NCI-H226 (cell line): ENCODE measurements at regions not wholly inside any gene's neighbourhood (a gene's known extent, or its start where the extent isn't known, plus 50 kb on each side); places are given as distances from the start of the nearest gene placed in this dataset.

Source experiments
- DNase-seq: peaks from one replicate; pipeline ENCODE4 v3.0.0-alpha.2; 2015

GRCh38 chr13:67867206-67867605 is 637.1 kb upstream of the PCDH9 start:
- no peak for DNase-seq

GRCh38 chr13:67860315-67860714 is 630.2 kb upstream of the PCDH9 start:
- DNase-seq, result no peak

- DNase-seq, result no peak
Observed at GRCh38 chr13:67859904-67860303, 629.8 kb upstream of the PCDH9 start.

DNA sequence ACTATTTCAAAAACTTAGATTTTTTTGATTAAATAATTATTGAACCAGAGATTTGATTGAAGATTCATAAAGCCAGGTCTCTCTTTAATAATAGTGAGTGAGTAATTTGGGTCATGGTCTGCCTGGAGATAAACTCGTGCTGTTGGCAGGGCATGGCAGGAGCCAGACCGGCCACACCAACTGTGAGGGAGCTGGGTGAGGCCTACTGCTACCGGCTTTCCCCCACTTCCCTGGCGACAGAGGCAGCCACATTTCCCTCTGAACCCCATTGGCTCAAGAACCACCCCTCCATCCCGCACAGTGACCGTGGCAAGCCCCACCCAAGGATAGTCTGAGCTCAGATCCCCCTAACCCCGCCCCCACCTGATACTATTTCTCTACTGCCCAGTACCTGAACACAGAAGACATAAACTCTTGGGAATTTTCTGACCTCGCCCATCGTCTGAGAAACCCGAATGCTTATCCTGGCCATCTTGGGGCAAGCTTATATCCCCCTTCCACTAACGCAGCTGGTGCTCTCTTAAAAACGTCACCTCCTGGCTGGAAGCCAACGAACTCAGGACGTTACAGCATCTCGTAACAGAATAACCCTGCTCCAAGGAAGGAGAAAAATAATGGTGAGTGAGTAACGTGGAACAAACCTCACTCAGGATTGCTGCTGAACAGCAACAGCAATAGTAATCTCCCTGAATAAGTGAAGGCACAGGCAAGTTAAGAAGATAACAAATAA is 627.6 kb upstream of the PCDH9 start:
- DNase-seq, result no peak

GRCh38 chr13:67856955-67857354 is 626.8 kb upstream of the PCDH9 start:
- DNase-seq, result no peak

DNA sequence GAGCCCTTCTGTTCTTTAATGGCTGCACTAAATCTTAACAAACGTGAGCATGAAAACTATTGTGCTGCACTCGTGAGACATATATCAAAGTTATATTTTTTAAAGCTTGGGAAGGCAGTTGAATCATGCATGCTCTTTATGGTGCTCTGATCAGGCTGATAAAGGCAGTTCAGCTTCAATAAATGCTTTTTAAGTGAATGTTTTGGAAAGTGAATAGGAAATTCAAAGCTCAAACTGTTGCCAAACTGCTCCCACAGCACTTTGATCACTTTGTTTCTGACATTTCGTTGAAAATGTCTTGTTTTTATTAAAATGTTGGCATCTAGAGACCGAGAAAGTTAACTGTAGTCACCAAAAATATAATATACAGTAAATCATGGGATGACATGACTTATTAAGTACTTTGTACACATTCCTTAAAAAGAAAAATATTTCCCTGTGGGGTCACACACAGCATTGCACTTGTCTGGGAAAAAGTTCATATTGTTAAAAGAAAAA is 625.7 kb upstream of the PCDH9 start:
- no peak for DNase-seq

GRCh38 chr13:67854990-67855389 is 624.9 kb upstream of the PCDH9 start:
- no peak for DNase-seq

GRCh38 chr13:67844574-67844973 is 614.4 kb upstream of the PCDH9 start:
- DNase-seq, result no peak

DNA sequence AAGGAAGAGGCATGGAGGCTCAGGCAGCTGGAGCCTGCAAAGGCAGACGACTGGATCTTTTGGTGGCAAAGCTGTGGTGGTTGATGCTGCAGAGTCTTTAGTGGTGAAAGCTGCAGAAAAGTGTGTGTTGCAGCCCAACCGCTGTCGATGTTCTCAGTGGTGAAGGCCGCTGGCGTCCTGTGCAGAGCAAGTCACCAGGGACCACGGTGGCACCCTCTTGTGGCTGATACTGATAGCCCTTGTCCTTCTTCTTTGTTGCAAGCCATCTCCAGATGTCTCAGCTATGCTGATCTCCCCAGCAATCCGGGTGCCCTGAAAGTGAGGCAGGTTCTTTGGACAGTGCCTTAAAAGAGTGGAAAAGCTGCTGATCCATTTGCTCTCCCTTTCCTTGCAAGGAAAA is 610.9 kb upstream of the PCDH9 start:
- DNase-seq, result no peak

GRCh38 chr13:67833564-67833963 is 603.4 kb upstream of the PCDH9 start:
- DNase-seq, result no peak

- no peak for DNase-seq
Observed at GRCh38 chr13:67829641-67830040, 599.5 kb upstream of the PCDH9 start.

GRCh38 chr13:67827992-67828391 is 597.9 kb upstream of the PCDH9 start:
- no peak for DNase-seq

DNA sequence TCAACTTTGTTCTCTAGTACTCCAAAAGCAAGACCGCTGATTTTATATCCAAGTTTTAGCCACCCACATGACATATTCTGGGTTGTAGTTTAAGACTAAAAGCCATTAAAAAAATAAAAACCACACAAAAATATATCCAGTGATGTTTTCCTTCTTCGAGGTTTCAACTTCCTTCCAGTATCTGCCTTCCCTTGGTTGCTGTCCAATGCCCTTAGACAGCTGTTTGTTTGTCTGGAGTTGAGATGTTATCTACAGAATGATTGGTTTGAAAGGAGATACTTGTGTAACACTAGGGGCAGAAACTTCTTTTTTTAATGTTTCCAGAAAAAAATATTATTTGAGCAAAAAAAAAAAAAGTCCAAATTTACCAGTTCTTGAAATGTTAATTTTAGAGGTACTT is 591.5 kb upstream of the PCDH9 start:
- DNase-seq, result no peak

DNA sequence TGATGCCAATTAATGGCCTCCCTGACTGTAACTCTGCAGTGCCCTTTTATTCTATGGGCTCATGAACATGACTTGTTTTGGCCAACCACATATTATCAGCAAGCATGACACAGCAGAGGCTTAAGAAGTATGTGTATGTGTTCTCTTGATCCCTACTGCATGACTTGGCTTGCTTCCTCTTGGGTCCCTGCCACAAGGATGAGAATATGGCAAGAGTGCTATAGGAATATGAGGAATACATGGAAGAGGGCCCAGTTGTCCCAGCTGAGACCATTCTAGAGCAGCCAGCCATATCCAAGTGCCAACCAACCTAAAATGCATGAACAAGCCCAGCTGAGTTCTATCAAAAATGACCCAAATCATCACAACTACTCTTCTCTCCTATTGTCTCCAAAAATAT is 576.7 kb upstream of the PCDH9 start:
- DNase-seq, result no peak

- DNase-seq, result no peak
Observed at GRCh38 chr13:67803118-67803517, 573.0 kb upstream of the PCDH9 start.

DNA sequence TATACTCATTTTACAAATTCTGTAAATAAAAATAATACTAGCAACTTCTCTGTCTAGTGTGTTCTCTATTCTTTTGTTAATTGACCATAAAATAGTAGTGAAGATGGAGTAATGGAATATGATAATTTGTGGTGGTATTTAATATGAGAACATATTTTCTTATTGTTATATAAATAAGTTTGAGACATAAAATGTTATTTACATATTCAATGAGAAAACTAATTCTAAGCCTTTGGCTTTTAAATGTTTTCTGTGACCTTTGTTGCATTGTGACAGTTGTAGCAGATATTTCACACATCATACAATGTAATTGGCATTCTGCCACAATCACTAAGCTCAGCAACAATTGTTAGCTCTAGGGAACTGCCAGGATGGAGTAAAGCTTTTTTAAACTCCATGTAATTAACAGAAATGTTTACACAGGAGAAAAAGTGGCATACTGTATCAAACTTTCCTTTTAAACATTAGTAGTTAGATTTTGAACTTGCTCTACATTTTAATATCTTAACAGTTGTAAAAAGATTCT is 562.1 kb upstream of the PCDH9 start:
- no peak for DNase-seq

GRCh38 chr13:67791047-67791446 is 560.9 kb upstream of the PCDH9 start:
- DNase-seq, result no peak

GRCh38 chr13:67776151-67776550 is 546.0 kb upstream of the PCDH9 start:
- no peak for DNase-seq

GRCh38 chr13:67775359-67775758 is 545.2 kb upstream of the PCDH9 start:
- DNase-seq, result no peak

- DNase-seq, result no peak
Observed at GRCh38 chr13:67772807-67773453, 542.8 kb upstream of the PCDH9 start.

DNA sequence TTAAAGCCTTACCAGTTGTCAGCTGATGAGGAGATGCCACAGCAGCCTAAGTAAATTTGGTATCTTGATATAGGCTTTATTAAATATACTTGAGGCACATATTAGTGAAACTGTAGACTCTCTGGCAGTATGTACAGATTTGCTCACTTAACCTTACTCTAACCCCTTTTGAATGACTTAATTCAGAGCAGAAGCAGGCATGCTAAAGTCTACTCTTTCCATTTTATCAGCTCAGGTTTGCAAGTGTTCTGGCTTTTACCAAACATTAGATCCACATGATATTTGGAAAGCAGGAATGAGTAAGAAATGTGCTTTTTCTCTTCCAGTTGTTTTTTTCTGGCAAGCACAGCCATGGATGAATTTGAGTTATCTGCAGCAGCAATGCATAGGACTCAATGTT is 541.0 kb upstream of the PCDH9 start:
- DNase-seq, result no peak

GRCh38 chr13:67769987-67770341 is 539.8 kb upstream of the PCDH9 start:
- DNase-seq, result no peak

- no peak for DNase-seq
Observed at GRCh38 chr13:67769063-67769986, 539.2 kb upstream of the PCDH9 start.
